OCI-LY3 (cell line): ENCODE measurements at regions not wholly inside any gene's neighbourhood (a gene's known extent, or its start where the extent isn't known, plus 50 kb on each side); places are given as distances from the start of the nearest gene placed in this dataset.

Experiments
- CTCF ChIP-seq: fragments of 200-600, 300-600 bp; sonication (generic); IDR thresholded peaks from 2 replicates; pipeline ENCODE4 v1.5.1; 2014; ENCODE audit warnings: antibody characterized with exemption, low read length, low read depth
- EZH2phosphoT487 ChIP-seq: fragments of 200-600 bp; shearing (Covaris generic); IDR thresholded peaks from 2 replicates; pipeline ENCODE4 v1.6.1; 2018; ENCODE audit warnings: antibody characterized with exemption, mixed run types, low read depth

GRCh38 chr18:71371951-71372605 lies 1083.2 kb downstream of the SOCS6 start:
- no peak for TF ChIP-seq CTCF
- TF ChIP-seq EZH2phosphoT487: no peak
